ENCODE measurements at regions not wholly inside any gene's neighbourhood (a gene's known extent, or its start where the extent isn't known, plus 50 kb on each side); places are given as distances from the start of the nearest gene placed in this dataset.

GRCh38 chr22:22035771-22036314 lies 53.3 kb upstream of the TOP3B start:
- no peak for TF ChIP-seq POLR2A (IDR thresholded peaks at IDR 0.05; ENCODE audit: low read length)
- no peak for TF ChIP-seq GATA1 (IDR thresholded peaks at IDR 0.05; ENCODE audit: low read depth, low read length)
- DNase-seq = no peak

- DNase-seq = no peak
- TF ChIP-seq GATA1 (IDR thresholded peaks at IDR 0.05; ENCODE audit: low read depth, low read length) (no peak), POLR2A (IDR thresholded peaks at IDR 0.05; ENCODE audit: low read length) (no peak)
Observed at GRCh38 chr22:22035203-22035602, 52.6 kb upstream of the TOP3B start.

GRCh38 chr22:22034469-22035132 lies 52.0 kb upstream of the TOP3B start:
- DNase-seq = no peak
- TF ChIP-seq POLR2A (IDR thresholded peaks at IDR 0.05; ENCODE audit: low read length) (no peak), GATA1 (IDR thresholded peaks at IDR 0.05; ENCODE audit: low read depth, low read length) (no peak)

- TF ChIP-seq GATA1 (IDR thresholded peaks at IDR 0.05; ENCODE audit: low read depth, low read length) = no peak
- TF ChIP-seq POLR2A (IDR thresholded peaks at IDR 0.05; ENCODE audit: low read length) = no peak
- no peak for DNase-seq
Observed at GRCh38 chr22:22033803-22034468, 51.3 kb upstream of the TOP3B start.

GRCh38 chr22:22032906-22033802 lies 50.6 kb upstream of the TOP3B start:
- DNase-seq = no peak
- no peak for TF ChIP-seq POLR2A (IDR thresholded peaks at IDR 0.05; ENCODE audit: low read length)
- no peak for TF ChIP-seq GATA1 (IDR thresholded peaks at IDR 0.05; ENCODE audit: low read depth, low read length)

GRCh38 chr22:22032099-22032905 lies 49.7 kb upstream of the TOP3B start:
- no peak for TF ChIP-seq GATA1 (IDR thresholded peaks at IDR 0.05; ENCODE audit: low read depth, low read length)
- no peak for DNase-seq
